Fibroblast of peridontal ligament (primary cell): ENCODE measurements at regions not wholly inside any gene's neighbourhood (a gene's known extent, or its start where the extent isn't known, plus 50 kb on each side); places are given as distances from the start of the nearest gene placed in this dataset.

ENCODE experiments used
- DNase-seq: peaks from one replicate; pipeline ENCODE4 v3.0.0-alpha.2; 2010; ENCODE audit errors: extremely low read depth

DNA sequence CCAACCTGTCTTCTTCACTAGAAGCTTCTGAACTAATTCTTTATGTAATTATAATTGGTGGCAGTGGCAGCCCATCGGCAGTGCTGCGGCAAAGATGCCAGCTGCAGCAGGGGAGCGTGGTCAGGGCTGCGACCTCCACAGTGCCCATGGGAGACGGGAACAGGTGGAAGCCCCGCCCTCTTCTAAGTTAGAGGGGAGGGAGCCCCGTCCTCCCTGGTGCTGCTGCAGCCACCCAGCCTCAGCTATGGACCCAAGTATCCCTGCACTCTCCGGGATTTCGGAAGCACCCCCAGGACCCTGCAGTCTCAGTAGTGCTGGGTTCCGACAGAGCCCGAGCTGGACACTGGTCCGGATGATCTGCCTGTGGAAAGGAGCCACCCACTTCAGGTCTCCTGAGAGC lies 117.0 kb upstream of the MBL2 start:
- DNase-seq, result no peak

DNA sequence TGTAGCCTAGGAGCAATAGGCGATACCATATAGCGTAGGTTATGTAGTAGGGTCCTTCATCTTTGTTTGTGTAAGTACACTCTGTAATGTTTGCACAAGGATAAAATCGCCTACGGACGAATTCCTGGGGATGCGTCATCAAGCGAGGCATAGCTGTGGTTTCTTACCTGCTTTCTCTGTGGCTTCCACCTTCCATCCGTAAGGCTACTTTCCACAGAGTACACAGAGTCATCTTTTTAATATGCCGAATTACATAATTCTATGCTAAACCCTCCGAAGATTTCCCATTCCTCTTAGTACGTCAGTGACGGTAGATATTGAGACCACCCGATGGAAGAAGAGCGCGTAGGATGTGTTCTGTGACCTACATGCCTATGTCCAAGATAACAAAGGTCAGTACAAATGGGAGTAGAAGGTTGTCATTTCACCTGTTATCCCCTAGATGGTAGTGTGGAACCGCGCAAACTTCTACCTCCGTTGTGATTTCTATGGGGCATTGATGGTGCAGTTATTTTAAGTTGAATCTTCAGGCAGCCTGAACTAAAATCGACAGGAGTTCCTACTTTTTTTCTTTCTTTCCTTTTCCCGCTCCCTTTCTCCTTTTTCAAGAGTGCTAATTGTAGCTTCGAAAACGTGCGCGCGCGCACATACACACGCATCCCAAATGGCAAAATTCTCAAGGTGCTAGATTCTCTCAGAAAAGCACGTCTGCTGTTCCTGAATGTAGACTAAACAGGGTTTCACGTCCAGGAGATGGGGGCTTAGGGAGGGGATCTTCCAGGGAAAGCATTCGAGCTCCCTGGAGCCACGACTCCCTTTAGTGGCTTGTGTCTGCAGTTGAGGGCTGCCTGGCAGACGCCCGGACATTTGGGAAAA lies 111.7 kb upstream of the MBL2 start:
- peak; percentile 74 for DNase-seq

- no peak for DNase-seq
Measured at GRCh38 chr10:52879091-52879807, 106.7 kb upstream of the MBL2 start.

- DNase-seq, result no peak
Measured at GRCh38 chr10:52877451-52877850, 104.9 kb upstream of the MBL2 start.

- no peak for DNase-seq
Measured at GRCh38 chr10:52875336-52875735, 102.8 kb upstream of the MBL2 start.

DNA sequence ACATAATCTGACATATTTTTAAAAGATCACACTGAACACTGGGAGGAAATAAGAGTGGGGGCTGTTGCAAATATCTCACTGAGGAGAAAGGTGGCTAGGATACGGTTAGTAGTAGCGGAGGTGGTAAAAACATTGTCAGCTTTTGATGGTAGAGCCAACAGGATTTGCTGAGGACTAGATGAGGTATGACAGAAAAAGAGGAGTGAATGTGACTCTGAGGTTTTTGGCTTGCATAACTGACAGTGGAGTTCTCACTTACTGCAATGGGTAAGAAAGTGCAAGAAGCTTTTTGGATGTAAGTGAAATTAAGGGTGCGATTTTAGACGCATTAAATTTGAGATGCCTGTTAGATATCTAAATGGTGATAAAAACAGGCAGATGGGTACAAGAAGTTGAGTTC lies 102.0 kb upstream of the MBL2 start:
- no peak for DNase-seq

DNA sequence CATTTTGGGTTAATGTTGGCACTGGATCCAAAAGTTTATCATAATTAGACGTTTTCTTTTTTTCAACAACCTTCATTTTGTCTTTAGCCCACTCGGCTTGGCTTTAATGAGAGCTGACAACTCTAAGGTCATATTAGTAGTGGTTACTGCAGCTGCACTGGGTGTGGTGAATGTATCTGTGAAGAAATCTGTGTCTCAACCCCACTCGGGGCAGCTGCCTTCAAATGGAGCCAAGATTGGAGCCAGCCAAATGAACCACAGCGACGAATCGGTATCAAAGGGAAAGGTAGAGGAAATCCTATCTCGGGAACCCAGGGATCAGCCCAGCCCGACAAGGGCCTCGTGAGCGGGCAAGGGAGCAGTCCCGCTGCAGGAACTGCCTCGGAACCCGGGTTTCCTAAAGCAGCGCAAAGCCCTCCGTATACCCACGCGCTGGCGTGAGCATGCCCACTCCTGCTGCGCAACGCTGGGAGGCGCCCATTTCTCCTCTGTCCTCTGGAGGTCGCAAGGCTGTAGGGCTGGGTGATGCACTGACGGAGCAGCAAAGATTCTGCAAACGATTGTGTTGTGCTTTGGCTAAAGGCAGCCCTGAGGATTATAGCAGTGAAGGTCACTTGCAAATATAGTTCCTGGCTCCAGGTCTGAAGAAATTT lies 98.7 kb upstream of the MBL2 start:
- DNase-seq, result no peak

DNA sequence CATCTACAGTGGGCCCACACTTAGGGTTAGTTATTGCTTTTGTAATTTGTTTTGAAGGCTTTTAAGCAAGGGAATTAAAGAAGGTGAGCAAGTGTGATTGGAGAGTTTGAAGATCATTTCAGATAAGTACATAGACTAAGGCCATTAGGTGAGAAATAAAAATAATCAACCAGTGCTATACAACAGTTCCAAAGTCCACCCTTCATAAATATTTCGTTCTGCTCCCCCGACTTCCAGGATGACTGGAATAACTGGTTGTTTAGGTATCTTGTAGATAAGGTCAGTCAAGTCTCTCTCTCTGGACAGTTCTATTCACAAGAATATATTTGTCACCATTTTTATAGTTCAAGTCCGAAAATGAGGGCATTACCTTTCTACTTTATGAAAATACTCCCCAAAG lies 98.0 kb upstream of the MBL2 start:
- DNase-seq, result no peak

- no peak for DNase-seq
Measured at GRCh38 chr10:52869864-52870263, 97.3 kb upstream of the MBL2 start.

DNA sequence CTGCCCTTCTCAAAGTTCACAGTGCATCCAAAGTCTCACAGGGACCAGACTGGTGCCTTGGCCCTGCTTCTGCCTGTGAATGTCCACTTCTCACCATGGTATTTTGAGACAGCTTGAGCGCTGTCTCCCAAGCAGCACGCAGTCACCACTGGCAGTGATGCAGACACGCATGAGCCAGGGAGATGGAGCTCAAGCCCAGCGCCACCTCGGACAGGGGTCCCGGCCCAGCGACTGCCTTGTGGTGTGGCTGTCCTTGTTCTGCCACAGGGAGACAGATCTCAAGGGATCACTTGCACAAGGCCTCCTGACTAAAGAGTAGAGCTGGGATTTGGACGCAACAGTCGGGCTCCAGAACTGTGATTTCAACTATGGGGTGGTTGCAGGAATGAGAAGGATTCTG lies 92.6 kb upstream of the MBL2 start:
- no peak for DNase-seq

DNA sequence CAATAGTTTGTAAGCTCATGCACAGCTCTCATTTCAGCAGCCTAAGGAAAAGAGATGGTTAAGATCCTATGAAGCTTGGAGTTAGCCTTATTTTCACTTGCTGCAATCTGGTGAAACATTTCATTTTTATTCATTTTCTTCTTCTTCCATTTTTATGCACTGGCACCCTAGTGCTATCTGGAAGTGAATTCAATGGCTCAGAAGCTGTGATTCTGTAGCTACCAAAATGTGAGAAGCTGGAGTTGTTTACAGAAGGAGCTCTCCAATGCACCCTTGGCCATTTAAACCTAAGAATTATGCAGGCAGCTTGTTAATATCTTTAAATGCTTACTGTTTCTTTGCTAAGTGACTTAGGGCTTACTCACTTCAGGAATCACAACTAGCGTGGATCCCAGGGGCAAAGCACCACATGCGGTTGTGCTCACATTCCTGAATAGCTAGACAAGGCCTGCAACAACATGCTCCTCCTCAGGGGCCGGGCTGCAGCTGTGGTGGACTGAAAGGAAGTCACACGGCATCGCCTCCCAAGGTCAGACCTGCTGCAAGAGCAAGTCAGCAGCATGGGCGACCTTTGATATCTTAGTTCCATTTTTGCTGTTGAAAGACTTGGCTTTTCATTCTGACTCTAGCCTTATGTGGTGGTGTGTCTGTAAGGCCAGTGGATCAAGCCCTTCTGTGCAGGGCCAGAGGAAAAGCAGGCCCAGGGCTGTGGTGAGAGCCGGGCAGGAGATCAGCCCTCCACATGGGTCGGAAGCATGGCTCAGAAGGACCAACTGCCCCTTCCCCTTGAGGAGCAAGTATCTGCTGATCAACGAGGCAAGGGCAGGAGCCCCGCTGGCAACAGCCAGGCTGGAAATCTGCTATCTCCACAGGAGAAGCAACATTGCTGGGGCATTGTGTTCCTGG lies 91.9 kb upstream of the MBL2 start:
- DNase-seq, result peak; percentile 89

- no peak for DNase-seq
Measured at GRCh38 chr10:52858722-52859121, 86.1 kb upstream of the MBL2 start.

- no peak for DNase-seq
Measured at GRCh38 chr10:52855546-52856325, 83.2 kb upstream of the MBL2 start.

- no peak for DNase-seq
Measured at GRCh38 chr10:52853704-52854103, 81.1 kb upstream of the MBL2 start.

GRCh38 chr10:52836816-52837215 lies 64.2 kb upstream of the MBL2 start:
- DNase-seq, result no peak
